Stimulated activated CD8-positive, alpha-beta memory T cell treated with anti-CD3 and anti-CD28 coated beads, Interleukin-15, amount 100 ng/mL, for 1 hour (primary cell): ENCODE measurements at regions not wholly inside any gene's neighbourhood (a gene's known extent, or its start where the extent isn't known, plus 50 kb on each side); places are given as distances from the start of the nearest gene placed in this dataset.
A peak's percentile ranks its signal among the peaks of the same experiment; 100 is the strongest.
"Not testable (repeated sequence)": the region's sequence is repeated elsewhere in the genome, so short reads cannot be mapped to it uniquely, and the experiment has no call there.

Experiments
- DNase-seq: peaks from one replicate; pipeline ENCODE4 v3.0.0-alpha.2; 2020; ENCODE audit warnings: low read depth

DNA sequence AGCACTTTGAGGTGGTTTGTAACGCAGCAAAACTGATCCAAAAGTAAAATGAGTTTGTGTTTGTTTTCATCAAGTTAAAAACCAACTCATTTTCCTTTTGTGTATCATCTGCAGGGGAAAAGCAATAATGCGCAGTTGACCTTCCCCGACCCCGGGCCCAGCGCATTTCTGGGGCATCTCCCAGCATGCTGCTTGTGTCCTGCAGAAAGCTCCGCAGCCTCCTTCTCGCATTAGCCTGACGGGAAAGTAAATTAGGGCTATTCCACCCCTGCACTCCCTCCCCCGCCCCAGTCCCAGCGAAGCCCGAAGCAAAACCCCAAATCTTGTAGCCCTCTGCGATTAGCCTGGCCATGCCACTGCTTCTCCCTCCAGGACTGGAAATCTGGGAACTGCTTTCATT lies 82.0 kb upstream of the PPM1B start:
- no peak for DNase-seq

DNA sequence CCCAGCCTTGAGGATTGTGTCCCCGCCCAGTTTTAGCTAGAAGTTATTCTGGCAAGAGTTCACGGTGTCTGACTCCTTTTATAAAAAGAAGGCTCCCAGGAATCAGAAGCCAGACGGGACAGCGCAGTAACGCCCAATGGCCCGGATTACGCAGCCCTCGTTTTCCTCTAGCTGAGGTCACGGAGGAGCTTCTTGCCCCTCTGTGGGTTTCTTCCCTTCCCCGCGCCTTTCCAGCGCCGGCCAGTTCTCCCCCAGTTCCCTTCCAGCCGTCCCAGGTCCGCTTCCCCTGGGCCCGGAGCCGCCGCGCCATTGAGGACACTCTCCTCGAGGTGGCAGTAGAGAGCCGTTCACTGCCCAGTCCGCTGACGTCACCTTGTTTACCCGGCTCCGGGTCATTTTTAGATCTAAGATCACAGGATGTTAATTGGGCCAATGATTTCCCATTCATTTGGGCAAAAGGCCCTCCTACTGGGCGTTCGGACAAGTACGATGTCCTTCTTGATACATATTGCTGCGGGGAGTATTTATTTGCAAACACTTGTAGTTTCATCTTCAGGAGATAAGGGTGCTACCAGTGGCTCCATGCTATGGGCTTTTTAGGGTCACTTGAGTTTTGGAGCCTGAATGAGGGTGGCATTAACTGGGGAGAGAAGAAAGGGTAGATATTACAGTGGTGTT lies 81.5 kb upstream of the PPM1B start:
- peak; percentile 76 for DNase-seq

- no peak for DNase-seq
Measured at GRCh38 chr2:44087714-44088092, 81.0 kb upstream of the PPM1B start.

GRCh38 chr2:44092519-44092918 lies 76.2 kb upstream of the PPM1B start:
- DNase-seq = not testable (repeated sequence)

GRCh38 chr2:44093970-44094369 lies 74.7 kb upstream of the PPM1B start:
- DNase-seq = no peak

DNA sequence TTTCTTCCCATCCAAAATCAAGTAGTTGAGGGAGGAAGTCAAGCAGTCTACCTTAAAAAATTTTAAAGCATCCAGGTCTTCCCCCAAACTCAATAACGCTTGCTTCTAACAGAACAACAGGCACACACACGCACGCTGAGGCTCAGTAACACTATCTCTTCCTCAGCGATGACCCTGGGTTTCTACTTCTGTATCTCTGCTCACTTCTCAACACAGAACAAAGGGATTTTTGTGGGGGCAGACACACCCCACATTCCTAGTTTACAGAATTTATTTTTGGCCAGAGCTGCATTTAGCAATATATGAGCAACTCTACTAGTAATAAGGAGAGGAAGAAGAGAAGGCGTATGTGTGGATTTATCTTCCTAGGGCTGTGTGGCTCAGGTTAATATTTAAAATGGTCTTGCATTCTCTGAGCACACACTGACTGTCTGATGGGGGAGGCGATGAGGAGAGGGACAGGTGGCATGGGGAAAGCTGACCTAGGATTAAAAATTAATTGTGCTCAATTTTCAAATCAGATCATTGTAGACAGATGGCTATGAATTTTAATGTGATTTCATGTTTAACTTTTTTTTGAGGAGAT lies 71.3 kb upstream of the PPM1B start:
- no peak for DNase-seq

DNA sequence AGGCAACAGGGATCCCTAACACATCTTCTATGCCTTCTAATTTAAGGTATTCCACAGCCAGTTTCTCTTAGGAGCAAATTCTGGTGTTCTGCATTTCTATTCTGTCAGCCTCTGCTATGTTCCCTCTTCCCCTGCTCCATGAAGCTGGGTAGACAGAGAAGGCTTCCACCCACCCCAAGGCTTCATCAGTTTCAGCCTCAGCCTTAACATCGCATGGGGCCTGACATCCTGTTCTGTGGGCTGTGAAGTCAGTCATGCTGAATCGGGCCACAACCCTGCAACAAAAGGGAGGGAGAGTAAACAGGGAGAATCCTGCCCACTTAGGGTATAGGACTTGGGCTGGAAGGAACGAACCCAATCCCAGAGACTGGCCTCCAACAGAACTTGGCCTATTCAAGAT lies 70.6 kb upstream of the PPM1B start:
- no peak for DNase-seq

- DNase-seq = no peak
Measured at GRCh38 chr2:44098891-44099290, 69.8 kb upstream of the PPM1B start.

GRCh38 chr2:44100351-44100750 lies 68.3 kb upstream of the PPM1B start:
- DNase-seq = no peak

GRCh38 chr2:44101246-44101645 lies 67.4 kb upstream of the PPM1B start:
- DNase-seq = no peak

DNA sequence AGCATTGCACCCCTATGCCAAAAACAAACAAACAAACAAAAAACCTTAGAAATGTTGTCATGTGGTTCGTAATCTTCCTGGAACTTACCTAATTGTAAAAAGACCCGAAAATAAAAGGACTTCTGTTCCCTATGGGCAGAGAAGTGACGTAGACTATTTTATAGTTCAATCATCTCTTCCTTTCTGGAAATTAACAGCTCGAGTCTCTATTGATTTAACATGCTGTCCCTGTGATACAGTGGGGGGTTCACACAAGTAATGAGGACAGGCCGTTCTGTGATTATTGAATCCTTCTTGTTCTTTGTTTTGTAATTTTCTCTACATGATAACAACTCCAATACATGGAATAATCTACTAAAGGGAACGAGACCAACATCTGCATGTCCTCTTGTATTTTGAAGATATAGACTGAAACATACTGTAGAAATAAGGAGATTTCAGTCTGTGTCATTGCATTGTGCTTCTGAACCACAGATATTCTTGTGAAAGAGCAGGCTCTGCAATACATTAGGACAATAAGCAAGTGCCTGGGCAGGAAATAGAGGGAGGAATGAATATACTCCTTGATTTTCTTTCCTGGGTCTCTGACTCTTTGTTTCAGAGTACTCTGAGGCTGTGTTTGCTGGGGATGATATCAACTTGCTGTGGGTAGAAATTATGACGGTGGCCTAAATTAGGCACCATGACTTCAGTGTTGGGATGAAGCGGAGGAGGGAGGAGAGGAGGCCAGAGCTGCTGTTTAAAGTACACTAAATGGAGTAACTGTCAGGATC lies 65.7 kb upstream of the PPM1B start:
- no peak for DNase-seq

GRCh38 chr2:44103639-44104038 lies 65.0 kb upstream of the PPM1B start:
- no peak for DNase-seq

- no peak for DNase-seq
Measured at GRCh38 chr2:44104855-44105271, 63.8 kb upstream of the PPM1B start.

DNA sequence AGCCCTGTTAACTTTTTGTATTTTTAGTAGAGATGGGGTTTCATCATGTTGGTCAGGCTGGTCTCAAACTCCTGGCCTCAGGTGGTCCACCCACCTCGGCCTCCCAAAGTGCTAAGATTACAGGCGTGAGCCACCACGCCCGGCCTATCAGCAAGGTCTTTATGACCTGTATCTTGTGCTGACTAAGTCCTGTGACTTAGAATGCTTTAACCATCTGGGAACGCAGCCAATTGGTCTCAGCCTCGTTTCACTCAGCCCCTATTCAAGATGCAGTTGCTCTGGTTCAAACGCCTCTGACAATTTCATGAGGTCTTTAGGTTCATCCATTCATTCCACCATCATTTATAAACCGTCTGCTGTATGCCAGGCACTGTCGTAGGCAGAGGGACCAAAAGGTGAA lies 62.2 kb upstream of the PPM1B start:
- not testable (repeated sequence) for DNase-seq

GRCh38 chr2:44107086-44107740 lies 61.5 kb upstream of the PPM1B start:
- DNase-seq = no peak

DNA sequence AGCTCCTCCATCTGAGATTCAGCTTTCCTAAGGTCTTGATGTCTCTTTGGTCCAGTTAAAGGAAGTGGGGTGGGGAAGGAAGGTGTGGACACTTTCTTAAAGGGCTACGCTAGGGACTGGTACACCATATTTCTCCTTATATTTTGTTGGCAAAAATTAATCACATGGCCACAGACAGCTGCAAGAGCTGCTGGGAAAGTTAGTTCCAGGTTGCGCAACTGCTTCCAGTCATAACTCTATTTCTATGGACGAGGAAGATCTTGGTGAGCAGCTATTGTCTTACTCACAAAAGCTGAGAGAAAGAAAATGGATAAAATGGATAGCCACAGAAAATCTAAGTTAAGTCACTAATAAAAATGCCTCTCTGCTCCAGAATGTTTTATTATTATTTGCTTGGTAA lies 60.7 kb upstream of the PPM1B start:
- DNase-seq = no peak

GRCh38 chr2:44109166-44109565 lies 59.5 kb upstream of the PPM1B start:
- DNase-seq = no peak

DNA sequence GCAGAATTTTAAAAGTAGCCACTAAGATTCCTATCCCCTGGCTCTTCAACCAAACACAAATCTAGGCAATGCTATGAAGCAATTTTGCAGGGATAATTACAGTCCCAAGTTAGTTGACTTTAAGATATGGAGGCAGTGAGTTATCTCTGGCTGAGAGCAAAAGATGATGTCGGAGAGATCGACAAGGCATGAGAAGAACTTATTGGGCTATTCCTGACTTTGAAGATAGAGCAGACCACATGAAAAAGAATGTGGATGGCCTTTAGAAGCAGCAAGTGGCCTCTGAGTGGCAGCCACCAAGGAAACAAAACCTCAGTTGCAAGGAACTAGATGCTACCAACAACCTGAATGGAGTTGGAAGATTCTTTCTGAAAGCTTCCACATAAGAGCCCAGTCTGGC lies 58.2 kb upstream of the PPM1B start:
- DNase-seq = no peak

- no peak for DNase-seq
Measured at GRCh38 chr2:44112096-44112495, 56.6 kb upstream of the PPM1B start.

DNA sequence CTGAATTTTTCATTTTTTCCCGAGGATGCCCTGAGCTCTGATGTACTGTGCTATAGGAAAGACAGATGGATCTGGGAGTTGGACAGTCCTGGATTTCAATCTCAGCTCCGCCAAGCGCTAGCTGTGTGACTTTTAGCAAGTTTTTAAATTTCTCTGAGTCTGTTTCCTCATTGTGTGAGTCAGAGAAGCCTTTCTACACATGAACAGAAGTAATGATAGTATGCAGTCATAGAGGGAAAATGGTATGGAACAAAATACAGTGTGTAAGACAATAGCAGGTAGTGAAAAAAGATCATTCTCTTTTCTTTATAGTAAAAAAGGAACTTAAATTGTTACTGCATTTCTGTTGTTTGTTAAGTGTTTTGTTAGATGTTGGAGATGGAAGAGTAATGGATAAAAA lies 52.4 kb upstream of the PPM1B start:
- DNase-seq = no peak

DNA sequence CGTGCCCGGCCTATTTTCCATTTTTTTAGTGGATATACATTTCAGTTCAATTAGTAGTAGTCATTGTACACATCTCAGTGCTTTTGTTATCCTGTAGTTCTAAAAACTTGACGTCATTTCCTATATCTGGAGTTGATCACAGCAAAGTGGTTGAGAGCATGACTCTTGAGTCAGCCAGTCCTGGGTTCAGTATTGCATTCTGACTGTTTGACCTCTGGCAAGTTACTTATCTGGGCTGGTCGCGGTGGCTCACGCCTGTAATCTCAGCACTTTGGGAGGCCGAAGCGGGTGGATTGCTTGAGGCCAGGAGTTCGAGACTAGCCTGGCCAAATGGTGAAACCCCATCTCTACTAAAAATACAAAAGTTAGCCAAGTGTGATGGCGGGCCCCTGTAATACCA lies 50.4 kb upstream of the PPM1B start:
- no peak for DNase-seq
